ENCODE measurements at regions not wholly inside any gene's neighbourhood (a gene's known extent, or its start where the extent isn't known, plus 50 kb on each side); places are given as distances from the start of the nearest gene placed in this dataset.

DNA sequence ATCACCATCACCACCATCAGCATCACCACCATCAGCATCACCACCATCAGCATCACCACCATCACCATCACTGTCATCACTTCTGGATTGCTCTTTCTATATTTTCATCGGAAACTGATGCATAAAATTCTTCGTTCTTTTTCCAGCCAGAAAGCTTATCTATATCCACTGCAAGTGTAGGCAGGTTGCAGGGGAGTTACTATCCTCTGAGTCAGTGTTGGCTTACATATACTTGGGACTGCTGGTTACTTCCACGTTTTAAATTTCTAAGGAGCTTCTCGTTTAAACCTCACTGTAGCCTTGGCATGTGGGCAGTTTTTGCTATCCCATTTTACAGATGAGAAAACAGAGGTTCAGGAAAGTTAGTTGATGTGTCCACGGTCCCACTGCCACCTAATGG is 66.1 kb downstream of the FOXL3 start:
- Histone ChIP-seq H3K36me3 (no peaks in the 10 kb centered on the region), H3K4me1 (peaks cover 0 to 4% of the 10 kb centered on the region in 2 donors), H3K4me3 (no peak overlapping the region), H3K9me3 (no peaks in the 10 kb centered on the region), H3K27me3 (peaks cover 0 to 17% of the 10 kb centered on the region in 2 donors), H3K27ac (no peak overlapping the region)
- TF ChIP-seq POLR2AphosphoS5 (IDR thresholded peaks at IDR 0.05) (no peak), POLR2A (IDR thresholded peaks at IDR 0.05) (no peak)
- TF ChIP-seq, protein P1, sequence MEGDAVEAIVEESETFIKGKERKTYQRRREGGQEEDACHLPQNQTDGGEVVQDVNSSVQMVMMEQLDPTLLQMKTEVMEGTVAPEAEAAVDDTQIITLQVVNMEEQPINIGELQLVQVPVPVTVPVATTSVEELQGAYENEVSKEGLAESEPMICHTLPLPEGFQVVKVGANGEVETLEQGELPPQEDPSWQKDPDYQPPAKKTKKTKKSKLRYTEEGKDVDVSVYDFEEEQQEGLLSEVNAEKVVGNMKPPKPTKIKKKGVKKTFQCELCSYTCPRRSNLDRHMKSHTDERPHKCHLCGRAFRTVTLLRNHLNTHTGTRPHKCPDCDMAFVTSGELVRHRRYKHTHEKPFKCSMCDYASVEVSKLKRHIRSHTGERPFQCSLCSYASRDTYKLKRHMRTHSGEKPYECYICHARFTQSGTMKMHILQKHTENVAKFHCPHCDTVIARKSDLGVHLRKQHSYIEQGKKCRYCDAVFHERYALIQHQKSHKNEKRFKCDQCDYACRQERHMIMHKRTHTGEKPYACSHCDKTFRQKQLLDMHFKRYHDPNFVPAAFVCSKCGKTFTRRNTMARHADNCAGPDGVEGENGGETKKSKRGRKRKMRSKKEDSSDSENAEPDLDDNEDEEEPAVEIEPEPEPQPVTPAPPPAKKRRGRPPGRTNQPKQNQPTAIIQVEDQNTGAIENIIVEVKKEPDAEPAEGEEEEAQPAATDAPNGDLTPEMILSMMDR (IDR thresholded peaks at IDR 0.05): no peak
- no peak for DNase-seq (ENCODE audit: low spot score in 2 of 2)
- intact Hi-C loops (cut with DNase I; ENCODE audit: low total_unique reads): loop anchor here (5.0 kb wide), 1 partner anchor 796 kb away; no protein-coding TSS in a partner anchor

DNA sequence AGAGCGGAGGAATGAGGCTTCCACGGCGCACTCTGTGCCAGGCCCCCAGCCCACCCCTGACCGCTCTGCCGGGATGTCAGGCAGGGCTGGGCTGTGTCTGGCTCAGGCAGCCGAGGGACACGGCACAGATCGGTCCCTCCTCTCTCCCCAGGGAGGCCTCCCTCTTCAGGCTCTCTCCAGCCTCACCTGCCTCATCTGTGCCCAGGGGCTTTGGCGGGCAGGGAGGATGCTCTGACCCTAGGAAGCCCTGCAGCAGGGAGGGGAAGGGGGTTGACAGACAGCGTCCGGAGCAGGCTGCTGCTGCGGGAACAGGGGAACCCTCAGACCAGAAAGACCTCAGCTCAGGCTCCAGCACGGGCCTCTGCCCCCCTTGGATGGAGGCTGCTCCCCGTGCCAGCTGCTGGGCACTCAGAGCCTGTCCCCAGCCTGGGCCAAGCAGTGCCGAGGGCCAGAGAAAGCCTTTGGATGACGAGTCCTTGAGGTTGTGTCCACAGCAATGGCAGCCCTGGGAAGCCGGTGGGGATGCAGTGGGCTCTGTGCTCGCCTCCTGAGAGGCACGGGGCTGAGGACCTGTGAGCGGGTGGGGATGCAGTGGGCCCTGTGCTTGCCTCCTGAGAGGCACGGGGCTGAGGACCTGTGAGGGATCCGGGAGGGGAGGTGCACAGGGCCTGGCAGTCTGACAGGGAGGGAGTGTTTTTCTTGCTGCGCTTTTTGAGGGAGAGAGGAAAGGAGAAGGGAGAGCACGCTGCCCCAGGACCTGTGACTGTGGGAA is 66.9 kb downstream of the FOXL3 start:
- Histone ChIP-seq H3K36me3 (no peaks in the 10 kb centered on the region), H3K27ac (peak overlapping the region; percentile 88 to 94), H3K4me1 (peaks cover 0 to 4% of the 10 kb centered on the region in 2 donors), H3K4me3 (no peak overlapping the region), H3K27me3 (peaks cover 0 to 17% of the 10 kb centered on the region in 2 donors), H3K9me3 (no peaks in the 10 kb centered on the region)
- intact Hi-C loops (cut with DNase I; ENCODE audit: low total_unique reads): loop anchor here (5.0 kb wide), 1 partner anchor 795 kb away; no protein-coding TSS in a partner anchor
- TF ChIP-seq, protein P1 (IDR thresholded peaks at IDR 0.05): no peak
- TF ChIP-seq POLR2A (IDR thresholded peaks at IDR 0.05): no peak
- no peak for TF ChIP-seq POLR2AphosphoS5 (IDR thresholded peaks at IDR 0.05)
- no peak for DNase-seq (ENCODE audit: low spot score in 2 of 2)

DNA sequence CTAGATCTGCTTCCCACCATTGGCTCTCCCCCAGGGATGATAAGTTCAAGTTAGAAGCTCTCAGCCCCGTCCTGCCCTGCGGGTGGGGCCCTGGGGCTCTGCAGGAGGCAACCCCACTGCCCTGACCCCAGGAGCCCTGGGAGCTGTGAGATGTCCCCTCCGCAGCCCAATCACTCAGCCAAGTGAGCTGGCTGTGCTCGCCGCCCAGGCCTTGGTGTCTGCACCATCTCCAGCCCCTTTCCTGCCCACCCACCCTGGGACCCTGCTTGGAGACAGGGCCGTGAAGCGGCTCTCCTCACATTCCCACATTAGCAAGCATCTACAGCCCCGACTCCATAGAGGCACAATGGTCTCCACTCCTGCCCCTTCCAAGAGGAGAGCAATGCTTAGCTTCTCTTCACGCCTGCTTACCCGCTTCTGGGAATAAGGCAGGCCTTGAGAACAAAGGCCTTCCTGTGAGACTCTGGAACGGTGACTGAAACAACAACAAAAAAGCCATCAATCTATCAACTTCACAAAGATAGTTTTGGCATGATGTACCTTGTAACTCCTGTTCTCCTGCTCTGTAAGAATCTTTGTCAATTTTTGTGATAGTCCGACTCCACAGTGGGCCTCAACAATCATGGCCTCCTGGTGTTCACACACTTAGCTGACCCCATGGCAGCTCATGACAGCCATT is 67.7 kb downstream of the FOXL3 start:
- TF ChIP-seq POLR2A (IDR thresholded peaks at IDR 0.05): no peak
- TF ChIP-seq POLR2AphosphoS5 (IDR thresholded peaks at IDR 0.05): peak in 1 of 3 donors; percentile 52
- no peak for DNase-seq (ENCODE audit: low spot score in 2 of 2)
- Histone ChIP-seq H3K36me3 (no peaks in the 10 kb centered on the region), H3K9me3 (no peaks in the 10 kb centered on the region), H3K4me1 (peaks cover 0 to 4% of the 10 kb centered on the region in 2 donors), H3K27ac (peak overlapping the region; percentile 88 to 94), H3K4me3 (no peak overlapping the region), H3K27me3 (peaks cover 0 to 17% of the 10 kb centered on the region in 2 donors)
- intact Hi-C loops (cut with DNase I; ENCODE audit: low total_unique reads): loop anchor here (5.0 kb wide), 1 partner anchor 795 kb away; no protein-coding TSS in a partner anchor

DNA sequence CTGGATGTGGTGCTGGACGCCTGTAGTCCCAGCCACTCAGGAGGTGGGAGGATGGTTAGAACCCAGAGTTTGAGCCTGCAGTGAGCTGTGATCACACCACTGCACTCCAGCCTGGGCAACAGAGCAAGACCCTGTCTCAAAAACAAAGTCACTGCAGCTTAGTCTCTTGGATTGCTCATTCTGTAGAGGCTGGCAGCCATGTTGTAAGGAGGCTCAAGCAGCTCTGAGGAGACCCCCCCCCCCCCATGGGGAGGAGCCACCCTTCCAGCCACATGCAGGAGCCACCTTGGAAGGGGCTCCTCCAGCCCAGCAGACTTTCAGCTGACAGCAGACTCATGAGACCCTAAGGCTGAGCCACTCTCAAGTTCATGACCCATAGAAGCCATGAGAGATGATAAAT is 68.4 kb downstream of the FOXL3 start:
- intact Hi-C loops (cut with DNase I; ENCODE audit: low total_unique reads): loop anchor here (5.0 kb wide), 1 partner anchor 794 kb away; no protein-coding TSS in a partner anchor
- Histone ChIP-seq H3K27ac (peak overlapping the region; percentile 88 to 94), H3K4me3 (no peak overlapping the region), H3K4me1 (peaks cover 0 to 4% of the 10 kb centered on the region in 2 donors), H3K9me3 (no peaks in the 10 kb centered on the region), H3K27me3 (peaks cover 0 to 17% of the 10 kb centered on the region in 2 donors), H3K36me3 (no peaks in the 10 kb centered on the region)
- no peak for DNase-seq (ENCODE audit: low spot score in 2 of 2)
- TF ChIP-seq POLR2A (IDR thresholded peaks at IDR 0.05) (no peak), POLR2AphosphoS5 (IDR thresholded peaks at IDR 0.05) (no peak)
- TF ChIP-seq, protein P1 (IDR thresholded peaks at IDR 0.05): no peak

DNA sequence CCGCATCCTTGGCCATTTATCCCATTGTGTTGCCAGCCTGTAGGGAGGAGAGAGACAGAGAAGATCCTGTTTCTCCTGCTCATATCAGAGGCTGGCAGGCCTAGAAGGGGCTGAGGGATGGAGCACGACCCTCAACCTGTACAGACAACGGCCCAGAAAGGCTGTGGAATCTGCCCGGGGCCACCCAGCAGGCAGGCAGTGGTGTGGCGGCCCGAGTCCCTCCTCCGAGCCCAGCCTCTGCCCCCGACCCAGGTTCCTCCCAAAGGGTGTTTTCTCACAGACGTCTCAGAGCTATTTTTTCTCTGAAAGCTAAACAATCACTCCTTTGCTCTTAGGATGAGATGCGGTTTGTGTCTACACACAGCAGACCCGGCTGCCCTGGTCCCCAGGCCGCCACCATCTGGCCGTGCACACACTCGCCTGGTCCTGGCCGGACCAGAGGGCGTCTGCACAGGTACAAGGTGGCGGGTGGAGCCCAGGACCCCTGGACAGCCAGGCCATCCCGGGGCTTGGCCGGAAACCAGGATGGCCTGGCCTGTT is 69.3 kb downstream of the FOXL3 start:
- no peak for DNase-seq (ENCODE audit: low spot score in 2 of 2)
- no peak overlapping the region for H3K4me3 ChIP-seq
- peaks cover 0 to 17% of the 10 kb centered on the region in 2 donors for H3K27me3 ChIP-seq
- intact Hi-C loops (cut with DNase I; ENCODE audit: low total_unique reads): loop anchor here (5.0 kb wide), 1 partner anchor 793 kb away; no protein-coding TSS in a partner anchor
- no peaks in the 10 kb centered on the region for H3K36me3 ChIP-seq
- TF ChIP-seq, protein P1 (IDR thresholded peaks at IDR 0.05): no peak
- TF ChIP-seq POLR2A (IDR thresholded peaks at IDR 0.05) (no peak), POLR2AphosphoS5 (IDR thresholded peaks at IDR 0.05) (no peak)
- H3K4me1 ChIP-seq: peaks cover 0 to 4% of the 10 kb centered on the region in 2 donors
- H3K27ac ChIP-seq: peak overlapping the region; percentile 88 to 94
- H3K9me3 ChIP-seq: no peaks in the 10 kb centered on the region

All from breast epithelium (tissue), 4 donors.